ENCODE measurements at regions not wholly inside any gene's neighbourhood (a gene's known extent, or its start where the extent isn't known, plus 50 kb on each side); places are given as distances from the start of the nearest gene placed in this dataset.

GRCh38 chr7:136184719-136185118 is 207.6 kb upstream of the MTPN start:
- Histone ChIP-seq H3K27me3 (ENCODE audit: control insufficient read depth, insufficient read depth, low read length) (no peaks in the 10 kb centered on the region), H3K9me3 (ENCODE audit: control insufficient read depth, insufficient read depth, low read depth, low read length) (no peaks in the 10 kb centered on the region), H3K4me1 (ENCODE audit: control insufficient read depth, insufficient read depth, low read length) (no peaks in the 10 kb centered on the region), H3K4me3 (ENCODE audit: low read depth in 2 of 2, low read length in 2 of 2) (no peak overlapping the region), H3K36me3 (ENCODE audit: control insufficient read depth, insufficient read depth, low read length) (no peaks in the 10 kb centered on the region), H3K27ac (ENCODE audit: low read length) (no peak overlapping the region)
- POLR2A ChIA-PET, result no interaction called here
- TF ChIP-seq POLR2AphosphoS5 (IDR thresholded peaks at IDR 0.05; ENCODE audit: low read depth, low read length), result no peak
- TF ChIP-seq, protein P1, sequence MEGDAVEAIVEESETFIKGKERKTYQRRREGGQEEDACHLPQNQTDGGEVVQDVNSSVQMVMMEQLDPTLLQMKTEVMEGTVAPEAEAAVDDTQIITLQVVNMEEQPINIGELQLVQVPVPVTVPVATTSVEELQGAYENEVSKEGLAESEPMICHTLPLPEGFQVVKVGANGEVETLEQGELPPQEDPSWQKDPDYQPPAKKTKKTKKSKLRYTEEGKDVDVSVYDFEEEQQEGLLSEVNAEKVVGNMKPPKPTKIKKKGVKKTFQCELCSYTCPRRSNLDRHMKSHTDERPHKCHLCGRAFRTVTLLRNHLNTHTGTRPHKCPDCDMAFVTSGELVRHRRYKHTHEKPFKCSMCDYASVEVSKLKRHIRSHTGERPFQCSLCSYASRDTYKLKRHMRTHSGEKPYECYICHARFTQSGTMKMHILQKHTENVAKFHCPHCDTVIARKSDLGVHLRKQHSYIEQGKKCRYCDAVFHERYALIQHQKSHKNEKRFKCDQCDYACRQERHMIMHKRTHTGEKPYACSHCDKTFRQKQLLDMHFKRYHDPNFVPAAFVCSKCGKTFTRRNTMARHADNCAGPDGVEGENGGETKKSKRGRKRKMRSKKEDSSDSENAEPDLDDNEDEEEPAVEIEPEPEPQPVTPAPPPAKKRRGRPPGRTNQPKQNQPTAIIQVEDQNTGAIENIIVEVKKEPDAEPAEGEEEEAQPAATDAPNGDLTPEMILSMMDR (IDR thresholded peaks at IDR 0.05), result no peak
- TF ChIP-seq TCF7L2 (IDR thresholded peaks at IDR 0.05; ENCODE audit: low read depth, low read length), result no peak
- TF ChIP-seq, protein P2, sequence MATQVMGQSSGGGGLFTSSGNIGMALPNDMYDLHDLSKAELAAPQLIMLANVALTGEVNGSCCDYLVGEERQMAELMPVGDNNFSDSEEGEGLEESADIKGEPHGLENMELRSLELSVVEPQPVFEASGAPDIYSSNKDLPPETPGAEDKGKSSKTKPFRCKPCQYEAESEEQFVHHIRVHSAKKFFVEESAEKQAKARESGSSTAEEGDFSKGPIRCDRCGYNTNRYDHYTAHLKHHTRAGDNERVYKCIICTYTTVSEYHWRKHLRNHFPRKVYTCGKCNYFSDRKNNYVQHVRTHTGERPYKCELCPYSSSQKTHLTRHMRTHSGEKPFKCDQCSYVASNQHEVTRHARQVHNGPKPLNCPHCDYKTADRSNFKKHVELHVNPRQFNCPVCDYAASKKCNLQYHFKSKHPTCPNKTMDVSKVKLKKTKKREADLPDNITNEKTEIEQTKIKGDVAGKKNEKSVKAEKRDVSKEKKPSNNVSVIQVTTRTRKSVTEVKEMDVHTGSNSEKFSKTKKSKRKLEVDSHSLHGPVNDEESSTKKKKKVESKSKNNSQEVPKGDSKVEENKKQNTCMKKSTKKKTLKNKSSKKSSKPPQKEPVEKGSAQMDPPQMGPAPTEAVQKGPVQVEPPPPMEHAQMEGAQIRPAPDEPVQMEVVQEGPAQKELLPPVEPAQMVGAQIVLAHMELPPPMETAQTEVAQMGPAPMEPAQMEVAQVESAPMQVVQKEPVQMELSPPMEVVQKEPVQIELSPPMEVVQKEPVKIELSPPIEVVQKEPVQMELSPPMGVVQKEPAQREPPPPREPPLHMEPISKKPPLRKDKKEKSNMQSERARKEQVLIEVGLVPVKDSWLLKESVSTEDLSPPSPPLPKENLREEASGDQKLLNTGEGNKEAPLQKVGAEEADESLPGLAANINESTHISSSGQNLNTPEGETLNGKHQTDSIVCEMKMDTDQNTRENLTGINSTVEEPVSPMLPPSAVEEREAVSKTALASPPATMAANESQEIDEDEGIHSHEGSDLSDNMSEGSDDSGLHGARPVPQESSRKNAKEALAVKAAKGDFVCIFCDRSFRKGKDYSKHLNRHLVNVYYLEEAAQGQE (IDR thresholded peaks at IDR 0.05; ENCODE audit: insufficient read depth in 1 of 2, low read depth in 2 of 2, low read length in 1 of 2), result no peak
- no peak for TF ChIP-seq SIN3A (IDR thresholded peaks at IDR 0.05; ENCODE audit: borderline replicate concordance, insufficient read depth, low read depth, low read length)
- DNase-seq (ENCODE audit: low read depth, low spot score) (no peak), ATAC-seq (no peak)
- in situ Hi-C loops (cut with HindIII; ENCODE audit: low pct_unique_long_range_greater_than_20kb, low sequenced_read_pairs), result no loop called here
- intact Hi-C loops (cut with micrococcal nuclease; ENCODE audit: unreplicated experiment), result no loop called here
- CTCF ChIA-PET, result no interaction called here
- BruUV-seq (replicated peaks), result no TSS peak

GRCh38 chr7:136183981-136184380 is 206.8 kb upstream of the MTPN start:
- intact Hi-C loops (cut with micrococcal nuclease; ENCODE audit: unreplicated experiment), result no loop called here
- H3K36me3 ChIP-seq (ENCODE audit: control insufficient read depth, insufficient read depth, low read length), result no peaks in the 10 kb centered on the region
- in situ Hi-C loops (cut with HindIII; ENCODE audit: low pct_unique_long_range_greater_than_20kb, low sequenced_read_pairs), result no loop called here
- no TSS peak for BruUV-seq (replicated peaks)
- H3K4me1 ChIP-seq (ENCODE audit: control insufficient read depth, insufficient read depth, low read length), result no peaks in the 10 kb centered on the region
- no peaks in the 10 kb centered on the region for H3K9me3 ChIP-seq (ENCODE audit: control insufficient read depth, insufficient read depth, low read depth, low read length)
- H3K27ac ChIP-seq (ENCODE audit: low read length), result no peak overlapping the region
- H3K27me3 ChIP-seq (ENCODE audit: control insufficient read depth, insufficient read depth, low read length), result no peaks in the 10 kb centered on the region
- no peak for DNase-seq (ENCODE audit: low read depth, low spot score)
- ChIA-PET CTCF (no interaction called here), POLR2A (no interaction called here)
- ATAC-seq, result no peak
- TF ChIP-seq, protein P2 (IDR thresholded peaks at IDR 0.05; ENCODE audit: insufficient read depth in 1 of 2, low read depth in 2 of 2, low read length in 1 of 2), result no peak
- no peak overlapping the region for H3K4me3 ChIP-seq (ENCODE audit: low read depth in 2 of 2, low read length in 2 of 2)

Measured in Panc1 (cell line).